HG03175 (cell line): ENCODE measurements at regions not wholly inside any gene's neighbourhood (a gene's known extent, or its start where the extent isn't known, plus 50 kb on each side); places are given as distances from the start of the nearest gene placed in this dataset.
"Not testable (repeated sequence)": the region's sequence is repeated elsewhere in the genome, so short reads cannot be mapped to it uniquely, and the experiment has no call there.

Experiments used
- ATAC-seq: cut with Tn5 transposase; IDR thresholded peaks from one replicate; pipeline ENCODE4 v1.9.1; 2021; ENCODE audit warnings: mild to moderate bottlenecking, moderate library complexity; ENCODE audit not compliant: unreplicated experiment

DNA sequence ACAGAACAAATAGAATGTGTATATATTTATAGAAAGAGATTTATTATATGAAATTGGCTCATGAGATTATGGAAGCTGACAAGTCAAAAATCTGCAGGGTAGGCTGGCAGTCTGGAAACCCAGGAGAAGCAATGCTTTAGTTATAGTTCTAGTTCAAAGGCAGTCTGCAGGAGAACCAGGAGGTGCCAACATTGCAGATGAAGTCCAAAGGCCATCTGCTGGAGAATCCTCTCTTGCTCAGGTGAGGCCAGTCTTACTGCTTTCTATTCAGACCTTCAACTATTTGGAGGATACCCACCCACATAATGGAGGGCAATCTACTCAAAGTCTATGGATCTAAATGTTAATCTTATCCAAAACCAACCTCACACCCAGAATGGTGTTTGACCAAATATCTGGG is 75.9 kb upstream of the MRPS6 start:
- ATAC-seq: no peak

- ATAC-seq: no peak
These were observed 78.8 kb upstream of the ATP5PO start for GRCh38 chr21:33994373-33994772.

- no peak for ATAC-seq
These were observed 78.0 kb upstream of the ATP5PO start for GRCh38 chr21:33993286-33994231.

DNA sequence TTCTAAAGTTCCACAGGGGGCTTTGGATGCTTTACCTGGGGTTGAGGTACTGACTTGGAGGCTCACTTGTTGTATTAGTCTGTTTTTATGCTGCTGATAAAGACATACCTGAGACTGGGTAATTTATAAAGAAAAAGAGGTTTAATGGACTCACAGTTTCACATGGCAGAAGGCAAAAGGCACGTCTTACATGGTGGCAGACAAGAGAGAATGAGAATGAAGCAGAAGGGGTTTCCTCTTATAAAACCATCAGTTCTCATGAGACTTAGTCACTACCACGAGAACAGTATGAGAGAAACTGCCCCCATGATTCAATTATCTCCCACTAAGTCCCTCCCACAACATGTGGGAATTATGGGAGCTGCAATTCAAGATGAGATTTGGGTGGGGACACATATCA is 76.8 kb upstream of the ATP5PO start:
- ATAC-seq: not testable (repeated sequence)

DNA sequence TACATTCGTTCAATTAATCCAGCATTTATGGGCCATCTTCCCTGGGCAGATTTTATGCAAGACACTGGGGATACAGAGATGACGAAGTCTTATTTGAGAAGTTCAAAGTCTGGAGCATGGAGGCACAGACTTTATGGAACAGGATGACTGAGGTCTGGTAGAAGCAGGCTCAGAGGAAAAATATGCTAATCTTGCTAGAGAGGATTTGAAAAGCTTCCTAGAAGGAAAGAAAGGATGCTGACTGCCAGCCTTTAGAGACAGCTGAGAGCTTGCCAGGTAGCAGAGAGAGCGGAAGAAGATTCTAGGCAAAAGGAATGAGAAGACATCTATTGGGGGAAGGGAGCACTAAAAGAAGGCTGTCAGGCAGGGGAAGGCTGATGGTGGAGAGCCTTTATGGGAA is 75.5 kb upstream of the ATP5PO start:
- no peak for ATAC-seq

GRCh38 chr21:33989440-33989839 is 73.8 kb upstream of the ATP5PO start:
- ATAC-seq: no peak

- ATAC-seq: no peak
These were observed 72.8 kb upstream of the ATP5PO start for GRCh38 chr21:33988237-33989017.

DNA sequence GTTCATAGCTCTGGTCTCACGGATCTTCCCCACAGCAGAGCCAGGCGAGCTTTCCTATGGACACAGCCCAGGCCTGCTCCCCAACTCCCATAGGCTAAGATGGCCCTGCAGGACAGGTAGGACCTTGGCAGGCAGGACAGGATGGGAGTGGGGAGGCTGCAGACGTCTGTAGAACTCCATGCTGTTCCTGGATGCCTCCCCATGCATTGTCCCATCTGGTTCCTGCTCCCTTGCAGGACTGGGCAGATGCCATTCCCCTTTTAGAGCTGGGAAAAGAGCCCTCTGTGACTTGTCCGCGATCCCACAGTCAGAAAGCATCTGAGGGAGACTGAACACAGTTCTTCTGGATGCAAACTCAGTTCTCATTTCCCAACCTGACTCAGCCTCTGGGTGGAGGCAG is 71.9 kb upstream of the ATP5PO start:
- no peak for ATAC-seq

GRCh38 chr21:33985117-33986050 is 69.8 kb upstream of the ATP5PO start:
- no peak for ATAC-seq

DNA sequence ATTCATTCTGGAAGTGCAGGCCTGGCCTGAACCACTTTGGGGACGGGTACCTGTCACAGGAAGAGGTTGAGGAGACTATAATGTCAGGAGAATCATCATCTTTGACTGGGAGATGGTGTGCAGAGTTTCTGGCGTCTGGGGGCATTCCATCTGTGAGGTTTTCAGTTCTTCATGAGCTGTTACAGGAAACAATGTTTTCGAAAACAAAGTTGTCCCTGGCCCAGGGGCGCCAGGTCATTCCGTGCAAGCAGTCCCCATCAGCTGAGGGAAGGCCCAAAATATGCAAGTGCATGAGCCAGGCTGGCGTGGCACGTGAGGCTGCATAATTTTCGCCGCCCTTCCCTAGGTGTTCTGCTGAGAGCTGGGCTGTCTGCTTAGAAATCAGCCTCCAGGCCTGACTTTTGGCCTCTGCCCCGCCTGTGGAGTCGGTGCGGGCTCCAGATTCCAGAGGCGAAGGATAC is 68.4 kb upstream of the ATP5PO start:
- ATAC-seq: no peak

GRCh38 chr21:33981391-33982101 is 65.9 kb upstream of the ATP5PO start:
- ATAC-seq: no peak

GRCh38 chr21:33980276-33980916 is 64.8 kb upstream of the ATP5PO start:
- no peak for ATAC-seq

GRCh38 chr21:33978585-33978984 is 63.0 kb upstream of the ATP5PO start:
- ATAC-seq: no peak

DNA sequence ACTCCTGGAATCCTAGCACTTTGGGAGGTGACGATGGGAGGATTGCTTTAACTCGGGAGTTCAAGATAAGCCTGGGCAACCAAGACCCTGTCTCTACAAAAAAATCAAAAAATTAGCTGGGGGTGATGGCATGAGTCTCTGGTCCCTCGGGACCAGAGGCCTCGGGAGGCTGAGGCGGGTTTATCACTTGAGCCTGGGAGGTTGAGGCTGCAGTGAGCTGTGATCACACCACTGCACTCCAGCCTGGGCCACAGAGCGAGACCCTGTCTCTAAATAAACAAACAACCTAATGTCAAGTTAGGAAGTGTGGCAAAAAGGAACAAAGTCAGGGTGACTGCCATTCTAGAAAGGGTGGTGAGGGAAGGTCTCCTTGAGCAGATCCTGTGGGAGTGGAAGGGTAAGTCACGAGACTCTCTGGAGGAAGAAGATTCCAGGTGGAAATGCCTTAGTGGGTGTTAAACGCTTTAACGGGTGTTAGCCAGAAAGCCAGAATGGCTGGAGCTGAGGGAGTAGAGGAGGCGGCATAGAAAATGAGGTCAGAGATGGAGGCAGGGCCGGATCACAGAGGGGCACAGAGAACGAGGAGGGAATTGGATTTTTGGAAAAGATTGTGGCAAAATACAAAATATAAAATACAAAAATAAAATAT is 62.2 kb upstream of the ATP5PO start:
- ATAC-seq: no peak

DNA sequence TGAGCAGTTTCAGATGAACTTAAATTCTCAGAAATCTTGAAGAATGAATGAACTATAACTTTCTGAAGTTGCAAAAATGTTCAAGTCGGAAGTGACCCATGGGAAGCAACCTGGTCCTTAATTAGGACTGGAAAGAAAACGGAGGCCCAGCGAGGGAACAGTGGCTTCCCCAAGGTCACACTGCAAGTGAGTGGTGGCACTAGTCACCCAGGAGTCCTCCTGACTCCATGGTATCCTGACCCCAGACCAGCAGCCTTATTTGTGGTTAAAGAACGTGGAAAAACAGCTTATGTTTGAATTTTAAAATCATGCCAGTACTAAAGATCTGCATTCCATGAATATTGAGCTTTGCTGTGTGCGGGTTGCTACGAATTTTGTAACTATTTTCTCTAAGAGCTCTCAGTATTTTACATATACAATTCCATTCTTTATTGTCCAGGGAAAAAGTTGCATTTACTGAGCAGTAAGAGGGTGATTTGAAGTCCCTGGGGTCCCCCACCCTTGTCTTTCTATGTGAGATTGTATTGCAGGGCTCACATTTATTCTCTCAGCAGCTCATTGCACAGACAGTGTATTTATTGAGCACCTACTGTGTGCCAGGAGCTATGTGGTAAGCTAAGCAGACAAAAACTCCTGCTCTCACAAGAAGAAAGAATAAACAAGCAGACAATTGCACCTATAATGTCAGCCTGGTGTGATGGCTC is 61.6 kb upstream of the ATP5PO start:
- ATAC-seq: no peak

- ATAC-seq: peak; percentile 36
These were observed 60.7 kb upstream of the ATP5PO start for GRCh38 chr21:33976082-33977016.

GRCh38 chr21:33975548-33976081 is 60.0 kb upstream of the ATP5PO start:
- peak; percentile 89 for ATAC-seq
